ENCODE measurements at regions not wholly inside any gene's neighbourhood (a gene's known extent, or its start where the extent isn't known, plus 50 kb on each side); places are given as distances from the start of the nearest gene placed in this dataset.

- no peak for TF ChIP-seq CTCF (IDR thresholded peaks at IDR 0.05; ENCODE audit: insufficient read depth, low read length)
- H3K4me3 ChIP-seq (ENCODE audit: low read depth, low read length): no peak overlapping the region
- no peak for DNase-seq (ENCODE audit: low read depth)
These were observed 1545.0 kb upstream of the GOT2 start for GRCh38 chr16:60279061-60279665.

GRCh38 chr16:60274431-60275019 lies 1540.4 kb upstream of the GOT2 start:
- no peak for TF ChIP-seq CTCF (IDR thresholded peaks at IDR 0.05; ENCODE audit: insufficient read depth, low read length)
- no peak for DNase-seq (ENCODE audit: low read depth)
- no peak overlapping the region for H3K4me3 ChIP-seq (ENCODE audit: low read depth, low read length)

GRCh38 chr16:60271781-60272180 lies 1537.7 kb upstream of the GOT2 start:
- TF ChIP-seq CTCF (IDR thresholded peaks at IDR 0.05; ENCODE audit: insufficient read depth, low read length): no peak
- no peak overlapping the region for H3K4me3 ChIP-seq (ENCODE audit: low read depth, low read length)
- no peak for DNase-seq (ENCODE audit: low read depth)

GRCh38 chr16:60271025-60271771 lies 1537.1 kb upstream of the GOT2 start:
- no peak for TF ChIP-seq CTCF (IDR thresholded peaks at IDR 0.05; ENCODE audit: insufficient read depth, low read length)
- no peak overlapping the region for H3K4me3 ChIP-seq (ENCODE audit: low read depth, low read length)
- DNase-seq (ENCODE audit: low read depth): no peak

- no peak for TF ChIP-seq CTCF (IDR thresholded peaks at IDR 0.05; ENCODE audit: insufficient read depth, low read length)
- no peak overlapping the region for H3K4me3 ChIP-seq (ENCODE audit: low read depth, low read length)
- no peak for DNase-seq (ENCODE audit: low read depth)
These were observed 1527.3 kb upstream of the GOT2 start for GRCh38 chr16:60261425-60261824.

- H3K4me3 ChIP-seq (ENCODE audit: low read depth, low read length): no peak overlapping the region
- DNase-seq (ENCODE audit: low read depth): no peak
- no peak for TF ChIP-seq CTCF (IDR thresholded peaks at IDR 0.05; ENCODE audit: insufficient read depth, low read length)
These were observed 1525.8 kb upstream of the GOT2 start for GRCh38 chr16:60259956-60260355.
